GM21367 (cell line): ENCODE measurements at regions not wholly inside any gene's neighbourhood (a gene's known extent, or its start where the extent isn't known, plus 50 kb on each side); places are given as distances from the start of the nearest gene placed in this dataset.

Experiments
- ATAC-seq: cut with Tn5 transposase; IDR thresholded peaks from one replicate; pipeline ENCODE4 v1.9.1; 2021; ENCODE audit not compliant: unreplicated experiment

DNA sequence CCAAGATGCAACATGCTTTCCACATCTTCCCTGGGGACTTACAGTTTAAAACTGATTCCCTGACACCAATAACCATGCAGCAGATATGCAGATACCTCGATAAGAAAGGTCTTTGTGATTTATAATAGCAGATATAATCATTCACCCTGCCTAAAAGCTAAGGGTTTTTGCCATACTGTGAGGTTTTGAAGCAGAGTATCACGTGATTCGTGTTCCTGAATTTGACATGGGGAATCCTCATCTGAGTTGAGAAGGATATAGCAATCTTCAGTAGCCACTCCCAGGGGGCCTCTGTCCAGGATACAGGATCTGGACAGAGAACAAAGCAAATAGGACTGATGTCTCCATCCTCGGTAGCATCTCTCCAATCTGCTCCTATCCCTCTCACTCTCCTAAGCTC is 79.1 kb upstream of the SDK2 start:
- no peak for ATAC-seq

- ATAC-seq, result no peak
Observed at GRCh38 chr17:73724341-73724740, 80.1 kb upstream of the SDK2 start.

GRCh38 chr17:73724990-73725389 is 80.7 kb upstream of the SDK2 start:
- no peak for ATAC-seq

GRCh38 chr17:73725794-73726515 is 81.7 kb upstream of the SDK2 start:
- ATAC-seq, result no peak

- no peak for ATAC-seq
Observed at GRCh38 chr17:73727941-73728340, 83.7 kb upstream of the SDK2 start.

GRCh38 chr17:73729101-73729500 is 84.9 kb upstream of the SDK2 start:
- no peak for ATAC-seq

DNA sequence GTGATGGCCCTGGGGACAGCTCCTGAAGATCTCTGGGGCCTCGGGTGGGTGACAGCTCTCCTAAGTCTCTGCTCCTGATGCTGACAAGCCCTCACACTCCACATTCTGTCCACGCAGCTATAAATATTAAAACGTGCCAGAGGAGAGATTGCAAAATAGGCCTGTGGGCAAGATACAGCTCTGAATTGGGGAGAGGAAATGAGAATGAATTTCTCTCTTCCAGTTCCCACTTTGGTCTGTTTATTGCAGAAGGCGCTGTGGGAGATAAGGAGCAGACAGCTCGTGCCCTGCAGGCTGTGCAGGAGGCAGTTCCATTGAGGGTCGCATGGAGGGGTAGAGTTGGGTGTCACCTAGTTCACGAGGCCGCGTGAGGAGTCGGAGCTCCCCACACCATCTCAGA is 87.5 kb upstream of the SDK2 start:
- no peak for ATAC-seq

DNA sequence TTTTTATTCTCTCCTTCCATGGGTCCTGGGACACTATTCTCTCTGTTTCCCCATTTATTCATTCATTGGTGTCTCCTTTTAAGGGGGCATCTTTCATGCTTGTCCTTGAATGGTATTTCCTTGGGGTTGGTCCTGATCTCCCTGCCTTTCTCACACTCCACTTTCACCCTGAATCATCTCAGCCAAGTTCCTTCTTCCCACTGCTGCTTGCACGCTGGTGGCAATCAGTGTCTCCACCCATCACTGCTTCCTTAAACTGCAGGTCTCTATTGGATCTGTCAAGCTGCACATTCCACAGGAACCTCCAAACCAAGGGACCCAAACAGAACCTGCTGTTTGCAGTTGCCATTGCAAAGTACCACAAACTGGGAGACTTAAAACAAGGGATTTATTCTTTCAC is 89.3 kb upstream of the SDK2 start:
- ATAC-seq, result no peak

GRCh38 chr17:73735245-73735644 is 91.0 kb upstream of the SDK2 start:
- no peak for ATAC-seq

DNA sequence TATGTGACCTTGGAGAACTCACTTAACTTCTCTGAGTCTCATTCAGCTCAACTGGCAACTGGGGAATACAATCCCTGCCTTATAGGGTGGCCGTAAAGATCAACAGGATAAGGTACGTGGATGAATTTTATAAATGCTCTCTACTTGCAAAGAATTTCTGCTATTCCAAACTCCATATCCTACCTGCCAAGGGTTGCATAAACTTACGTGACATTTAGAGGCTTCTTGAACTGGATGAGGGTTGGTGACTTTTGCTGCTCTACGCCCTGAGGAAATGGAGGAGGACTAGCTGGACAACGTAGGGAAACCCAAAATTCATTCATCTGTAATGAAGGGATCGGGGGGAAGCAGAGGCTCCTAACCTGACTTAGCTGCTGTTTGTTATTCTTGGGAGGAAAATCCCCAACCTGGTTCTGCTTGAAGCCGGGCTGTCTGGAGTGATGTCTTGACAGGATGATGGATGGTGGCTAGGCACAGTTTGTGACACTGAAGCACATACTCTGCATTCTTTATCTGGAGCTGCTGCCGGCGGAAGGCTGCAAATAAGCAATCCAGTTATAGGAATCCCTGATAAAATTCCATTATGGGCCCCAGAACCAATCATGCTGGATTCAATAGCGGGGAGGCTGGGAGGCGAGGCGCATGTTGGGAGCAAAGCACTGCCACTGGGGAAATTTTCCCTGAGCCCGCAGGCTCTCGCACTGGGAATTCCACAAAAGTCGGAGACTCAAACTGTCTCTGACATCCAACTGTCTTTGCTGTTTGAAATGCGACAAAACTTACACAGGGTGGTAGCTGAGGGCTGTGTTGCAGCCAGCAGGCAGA is 94.7 kb upstream of the SDK2 start:
- ATAC-seq, result no peak

DNA sequence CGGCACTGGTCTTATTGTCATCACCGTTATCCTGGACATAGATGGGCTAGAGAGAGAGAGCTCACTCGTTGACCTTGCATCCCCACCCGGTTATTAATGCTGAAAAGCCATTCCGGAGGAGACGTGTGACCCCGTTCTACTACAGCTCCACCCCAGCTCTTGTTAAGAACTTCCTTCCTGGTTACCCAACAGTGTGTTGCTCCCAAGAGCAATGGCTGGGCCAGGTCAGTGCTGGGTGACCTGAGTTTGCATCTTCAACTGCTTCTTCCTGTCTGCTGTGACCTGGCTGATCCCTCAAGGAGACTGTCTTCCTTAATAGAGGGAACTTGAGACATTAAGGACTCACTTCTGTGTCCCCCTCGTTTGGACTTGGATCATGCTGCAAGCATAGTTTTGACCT is 96.1 kb upstream of the SDK2 start:
- ATAC-seq, result no peak

- no peak for ATAC-seq
Observed at GRCh38 chr17:73742948-73743381, 98.7 kb upstream of the SDK2 start.

DNA sequence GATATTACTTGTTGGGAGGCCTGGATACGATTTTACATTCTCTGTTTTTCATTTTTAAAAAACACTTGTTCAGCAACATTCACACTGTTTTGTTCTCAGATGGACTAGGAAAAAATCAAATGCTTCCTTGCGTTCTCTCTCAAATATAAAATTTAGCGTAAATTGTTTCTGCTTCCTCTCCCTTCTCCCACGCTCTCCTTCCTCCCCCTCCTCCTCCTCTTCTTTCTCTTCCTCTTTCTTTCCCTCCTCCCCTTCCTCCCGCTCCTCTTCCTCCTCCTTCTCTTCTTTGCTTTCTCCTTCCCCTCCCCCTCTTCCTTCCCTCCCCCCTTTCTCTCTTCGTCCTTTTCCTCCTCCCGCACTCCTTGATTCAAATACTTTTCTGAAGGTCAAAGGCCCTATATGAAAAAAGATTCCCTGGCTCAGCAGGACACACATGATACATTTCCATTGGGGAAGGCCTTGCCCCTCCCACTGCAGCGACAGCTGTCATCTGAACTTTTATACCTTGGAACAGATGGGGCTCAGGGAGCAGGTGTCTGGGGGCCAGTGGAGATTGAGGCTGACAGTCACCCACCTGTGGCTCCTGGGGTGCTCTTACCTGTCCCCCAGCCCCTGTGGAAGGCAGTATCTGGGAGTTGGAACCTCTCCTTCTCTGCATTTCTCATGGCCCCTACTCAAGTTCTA is 99.4 kb upstream of the SDK2 start:
- no peak for ATAC-seq

GRCh38 chr17:73744411-73744810 is 100.2 kb upstream of the SDK2 start:
- ATAC-seq, result no peak

GRCh38 chr17:73746314-73747073 is 102.2 kb upstream of the SDK2 start:
- no peak for ATAC-seq

GRCh38 chr17:73747221-73748002 is 103.2 kb upstream of the SDK2 start:
- ATAC-seq, result no peak

DNA sequence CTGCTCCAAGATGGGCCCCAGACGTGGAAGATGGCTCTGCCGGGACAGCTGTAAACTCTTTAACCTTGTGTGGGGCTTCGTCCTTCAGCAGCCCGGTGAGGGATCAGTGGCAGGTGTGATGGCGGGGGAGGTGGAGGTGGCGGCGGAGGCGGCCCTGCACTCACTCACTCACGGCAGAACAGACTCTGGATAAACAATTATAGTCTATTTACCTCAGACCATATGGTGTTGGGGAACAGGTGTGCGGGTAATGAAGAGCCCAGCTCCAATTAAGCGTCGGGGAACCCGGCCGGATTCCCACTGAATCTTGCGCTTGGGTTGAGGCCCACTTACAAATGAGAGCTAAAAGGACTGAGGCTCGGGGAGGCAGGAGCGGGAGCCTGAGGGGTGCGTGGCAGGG is 104.3 kb upstream of the SDK2 start:
- ATAC-seq, result no peak

DNA sequence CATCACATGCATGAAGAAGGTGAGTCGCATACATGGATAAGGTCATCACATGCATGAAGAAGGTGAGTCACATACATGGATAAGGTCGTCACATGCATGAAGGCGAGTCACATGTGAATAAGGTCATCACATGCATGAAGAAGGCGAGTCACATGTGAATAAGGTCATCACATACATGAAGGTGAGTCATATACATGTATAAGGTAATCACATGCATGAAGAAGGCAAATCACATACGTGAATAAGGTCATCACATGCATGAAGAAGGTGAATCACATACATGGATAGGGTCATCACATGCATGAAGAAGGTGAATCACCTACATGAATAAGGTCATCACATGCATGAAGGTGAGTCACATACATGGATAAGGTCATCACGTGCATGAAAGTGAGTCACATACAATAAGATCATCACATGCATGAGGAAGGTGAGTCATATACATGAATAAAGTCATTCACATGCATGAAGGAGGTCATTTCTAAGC is 105.1 kb upstream of the SDK2 start:
- no peak for ATAC-seq

- no peak for ATAC-seq
Observed at GRCh38 chr17:73749928-73750605, 105.8 kb upstream of the SDK2 start.

DNA sequence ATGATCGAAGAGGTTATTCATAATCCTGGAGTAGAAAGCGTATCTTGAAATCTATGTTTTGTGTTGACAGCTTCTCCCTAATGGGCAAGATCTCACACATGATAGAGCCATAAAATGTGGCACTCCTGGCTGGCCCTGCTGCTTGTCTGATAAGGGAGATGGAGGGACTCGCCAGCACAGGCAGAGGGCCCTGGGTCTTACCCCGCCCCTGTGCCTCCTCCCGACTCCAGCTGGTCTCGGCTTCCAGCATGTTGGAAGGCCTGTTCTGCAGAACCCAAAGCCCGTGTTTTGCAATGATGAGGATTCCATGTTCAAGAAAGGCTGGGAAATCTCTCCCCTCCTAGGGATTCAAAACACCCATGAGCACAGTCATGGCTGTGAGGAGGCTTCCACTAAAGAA is 106.7 kb upstream of the SDK2 start:
- no peak for ATAC-seq
